Lower lobe of right lung (tissue), 2 donors: ENCODE measurements at regions not wholly inside any gene's neighbourhood (a gene's known extent, or its start where the extent isn't known, plus 50 kb on each side); places are given as distances from the start of the nearest gene placed in this dataset.
A peak's percentile ranks its signal among the peaks of the same experiment; 100 is the strongest.
"Not testable (repeated sequence)": the region's sequence is repeated elsewhere in the genome, so short reads cannot be mapped to it uniquely, and the experiment has no call there.

Experiments
- ATAC-seq, 2 donors: fragments of 200-7000 bp; cut with Tn5 transposase; one replicate each; pipeline ENCODE4 v1.9.1; 2020 to 2022; ENCODE audit warnings: mild to moderate bottlenecking in 2 of 2, moderate library complexity in 2 of 2
- DNase-seq: peaks from one replicate; pipeline ENCODE4 v3.0.0-alpha.2; 2020
- H3K27ac ChIP-seq: fragments of 200-600 bp; one replicate; pipeline ENCODE4 v1.8.0; 2022
- H3K27me3 ChIP-seq: fragments of 200-600 bp; one replicate; pipeline ENCODE4 v1.8.0; 2022; ENCODE audit warnings: low read depth
- H3K36me3 ChIP-seq: fragments of 200-600 bp; one replicate; pipeline ENCODE4 v1.8.0; 2022; ENCODE audit warnings: mild to moderate bottlenecking
- H3K4me1 ChIP-seq: fragments of 200-600 bp; one replicate; pipeline ENCODE4 v1.8.0; 2022
- H3K4me3 ChIP-seq: fragments of 200-600 bp; one replicate; pipeline ENCODE4 v1.8.0; 2022; ENCODE audit warnings: mild to moderate bottlenecking
- H3K9me3 ChIP-seq: fragments of 200-600 bp; one replicate; pipeline ENCODE4 v1.8.0; 2022
- CTCF ChIP-seq: fragments of 200-600 bp; IDR thresholded peaks from one replicate; pipeline ENCODE4 v1.8.0; 2022; ENCODE audit warnings: antibody characterized with exemption, mild to moderate bottlenecking
- intact Hi-C: fragments of 100-400 bp; cut with DNase I; formaldehyde crosslinking; loops from one replicate; pipeline ENCODE4 v1.11.0; 2022
- donor health status: DM: no; HTN: yes; CAD: no; lungs with severe emphysema.

GRCh38 chr3:166270429-166270828 lies 433.2 kb upstream of the BCHE start:
- intact Hi-C loops, result no loop called here
- DNase-seq (no peak), ATAC-seq (no peak)
- Histone ChIP-seq H3K36me3 (no peaks in the 10 kb centered on the region), H3K27me3 (no peaks in the 10 kb centered on the region), H3K4me1 (no peaks in the 10 kb centered on the region), H3K9me3 (no peaks in the 10 kb centered on the region), H3K4me3 (no peak overlapping the region), H3K27ac (no peak overlapping the region)
- TF ChIP-seq CTCF, result no peak

- Histone ChIP-seq H3K9me3 (no peaks in the 10 kb centered on the region), H3K4me3 (no peak overlapping the region), H3K36me3 (no peaks in the 10 kb centered on the region), H3K27me3 (no peaks in the 10 kb centered on the region), H3K4me1 (no peaks in the 10 kb centered on the region), H3K27ac (no peak overlapping the region)
- TF ChIP-seq CTCF, result no peak
- no peak for DNase-seq
- intact Hi-C loops, result no loop called here
- no peak for ATAC-seq
Observed at GRCh38 chr3:166265153-166265552, 427.9 kb upstream of the BCHE start.

GRCh38 chr3:166263460-166263859 lies 426.2 kb upstream of the BCHE start:
- no peaks in the 10 kb centered on the region for H3K9me3 ChIP-seq
- TF ChIP-seq CTCF, result no peak
- H3K4me3 ChIP-seq, result no peak overlapping the region
- intact Hi-C loops, result no loop called here
- no peak for ATAC-seq
- H3K36me3 ChIP-seq, result no peaks in the 10 kb centered on the region
- no peaks in the 10 kb centered on the region for H3K27me3 ChIP-seq
- H3K4me1 ChIP-seq, result no peaks in the 10 kb centered on the region
- no peak for DNase-seq
- H3K27ac ChIP-seq, result no peak overlapping the region

GRCh38 chr3:166258293-166258850 lies 421.1 kb upstream of the BCHE start:
- H3K36me3 ChIP-seq, H3K4me3 ChIP-seq, H3K27me3 ChIP-seq, ATAC-seq, DNase-seq, H3K4me1 ChIP-seq, H3K9me3 ChIP-seq, H3K27ac ChIP-seq, intact Hi-C loops: not testable (repeated sequence)

GRCh38 chr3:166257715-166258114 lies 420.5 kb upstream of the BCHE start:
- no peak for TF ChIP-seq CTCF
- Histone ChIP-seq H3K36me3 (no peaks in the 10 kb centered on the region), H3K27ac (no peak overlapping the region), H3K4me3 (no peak overlapping the region), H3K27me3 (no peaks in the 10 kb centered on the region), H3K4me1 (no peaks in the 10 kb centered on the region), H3K9me3 (no peaks in the 10 kb centered on the region)
- intact Hi-C loops, result no loop called here
- no peak for DNase-seq
- ATAC-seq, result no peak

GRCh38 chr3:166248784-166249183 lies 411.6 kb upstream of the BCHE start:
- peak in 1 of 2 donors; percentile 17 for ATAC-seq
- TF ChIP-seq CTCF, result no peak
- no peaks in the 10 kb centered on the region for H3K4me1 ChIP-seq
- H3K36me3 ChIP-seq, result no peaks in the 10 kb centered on the region
- no peaks in the 10 kb centered on the region for H3K9me3 ChIP-seq
- intact Hi-C loops, result no loop called here
- no peaks in the 10 kb centered on the region for H3K27me3 ChIP-seq
- DNase-seq, result no peak
- H3K4me3 ChIP-seq, result no peak overlapping the region
- H3K27ac ChIP-seq, result no peak overlapping the region
